HL-60/S4 (cell line): ENCODE measurements at regions not wholly inside any gene's neighbourhood (a gene's known extent, or its start where the extent isn't known, plus 50 kb on each side); places are given as distances from the start of the nearest gene placed in this dataset.
"Not testable (repeated sequence)": the region's sequence is repeated elsewhere in the genome, so short reads cannot be mapped to it uniquely, and the experiment has no call there.

Experiments
- in situ Hi-C: fragments of 300-500 bp; cut with MboI; formaldehyde crosslinking; loops from 2 replicates; pipeline ENCODE4 v1.14.3; 2022; ENCODE audit warnings: low sequenced_read_pairs

DNA sequence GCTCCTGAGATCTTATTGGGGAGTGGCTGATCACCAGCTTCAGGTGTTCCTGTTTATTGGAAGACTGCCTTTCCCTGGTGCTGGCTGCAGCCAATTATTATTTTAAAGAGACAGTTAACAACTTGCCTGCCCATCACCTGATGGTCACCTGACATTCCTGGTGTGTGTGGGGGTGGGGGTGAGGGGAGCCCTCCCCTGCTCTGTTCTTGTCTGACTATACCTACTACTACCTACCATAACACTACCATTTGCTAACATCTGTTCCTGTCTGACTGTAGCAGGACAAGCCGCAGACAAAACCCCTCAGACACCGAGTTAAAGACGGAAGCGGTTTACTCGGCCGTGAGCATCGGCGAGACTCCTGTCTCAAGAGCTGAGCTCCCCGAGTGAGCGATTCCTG is 54.9 kb upstream of the NBPF3 start:
- in situ Hi-C loops, result no loop called here

GRCh38 chr1:21384620-21385019 is 55.3 kb upstream of the NBPF3 start:
- in situ Hi-C loops, result no loop called here

DNA sequence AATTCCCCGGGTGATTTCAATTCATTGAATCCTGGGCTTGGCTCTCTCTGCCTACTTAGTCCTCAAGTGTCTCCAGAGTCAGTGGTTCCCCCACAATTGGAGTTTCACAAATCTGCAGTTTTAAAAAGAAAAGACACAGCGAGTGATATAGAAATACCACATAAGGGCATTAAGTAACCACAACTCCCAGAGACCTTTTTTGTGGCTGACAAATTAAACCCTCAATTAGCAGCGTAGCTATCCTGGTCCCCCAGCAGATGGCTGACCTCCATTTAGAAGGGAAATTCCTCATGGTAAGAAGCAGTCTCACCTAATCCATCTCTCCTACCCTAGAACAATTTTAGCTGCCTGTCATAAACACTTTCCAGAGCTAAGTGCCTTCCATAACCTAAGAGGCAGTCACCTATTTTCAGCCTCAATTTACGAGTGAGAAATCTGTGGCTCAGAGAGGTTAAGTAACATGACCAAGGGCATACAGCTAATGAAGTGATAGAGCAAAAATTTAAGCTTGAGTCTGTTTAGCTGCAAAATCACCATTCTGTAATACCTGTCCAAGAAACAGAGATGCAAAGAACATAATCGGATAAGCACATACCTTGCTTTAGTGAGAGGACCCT is 56.0 kb upstream of the NBPF3 start:
- in situ Hi-C loops, result no loop called here

GRCh38 chr1:21381354-21381753 is 58.6 kb upstream of the NBPF3 start:
- in situ Hi-C loops, result no loop called here

DNA sequence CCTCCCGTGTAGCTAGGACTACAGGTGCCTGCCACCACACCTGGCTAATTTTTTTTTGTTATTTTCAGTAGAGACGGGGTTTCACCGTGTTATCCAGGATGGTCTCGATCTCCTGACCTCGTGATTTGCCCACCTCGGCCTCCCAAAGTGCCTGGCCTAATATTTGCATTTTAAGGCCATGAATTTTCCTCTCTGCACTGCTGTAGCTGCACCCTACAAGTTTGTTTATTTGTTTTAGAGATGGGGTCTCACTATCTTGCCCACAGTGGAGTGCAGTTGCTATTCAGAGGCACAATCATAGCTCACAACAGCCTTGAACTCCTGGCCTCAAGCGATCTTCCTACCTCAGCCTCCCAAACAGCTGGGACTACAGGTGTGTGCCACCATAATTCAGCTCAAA is 59.8 kb upstream of the NBPF3 start:
- in situ Hi-C loops, result not testable (repeated sequence)

- in situ Hi-C loops, result loop anchor here (10.0 kb wide), 1 partner anchor 195 kb away; no protein-coding TSS in a partner anchor
These were observed 60.4 kb upstream of the NBPF3 start for GRCh38 chr1:21379571-21379970.

DNA sequence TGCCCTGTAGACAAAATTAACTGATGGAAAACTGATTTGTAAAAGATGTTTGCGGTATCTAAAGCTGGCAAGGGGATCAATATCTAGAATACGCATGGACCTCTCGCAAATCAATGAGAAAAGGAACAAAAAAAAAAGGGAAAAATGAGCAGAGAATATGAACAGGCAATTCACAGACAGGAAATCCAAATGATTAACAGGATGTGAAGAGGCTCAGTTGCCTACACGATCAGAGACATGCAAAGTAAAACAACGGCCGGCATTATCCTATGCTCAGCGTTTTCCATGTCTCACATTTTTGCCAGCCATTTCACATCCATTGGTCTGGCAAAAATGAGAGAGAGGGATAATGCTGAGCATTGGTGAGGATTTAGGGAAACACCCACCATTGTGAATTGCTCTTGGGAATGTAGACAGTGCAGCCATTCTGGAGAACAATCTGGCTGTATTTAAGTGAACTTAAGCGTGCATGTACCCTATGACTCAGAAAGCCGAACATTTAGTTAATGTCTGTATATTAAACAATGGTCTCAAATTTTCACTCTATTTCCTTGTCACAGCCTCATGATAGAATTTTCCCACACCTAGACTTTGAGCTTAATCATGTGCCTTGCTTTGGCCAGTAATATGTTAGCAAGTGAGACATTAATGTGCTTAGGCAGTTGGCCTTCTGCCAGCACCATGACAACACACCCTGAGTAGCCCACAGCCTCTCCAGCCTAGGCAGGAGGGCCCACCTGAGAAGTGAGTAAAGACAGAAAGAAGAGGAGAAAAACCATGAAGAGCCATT is 61.0 kb upstream of the NBPF3 start:
- in situ Hi-C loops, result loop anchor here (10.0 kb wide), 1 partner anchor 196 kb away; no protein-coding TSS in a partner anchor

GRCh38 chr1:21372383-21372782 is 67.6 kb upstream of the NBPF3 start:
- in situ Hi-C loops, result loop anchor here (10.0 kb wide), 1 partner anchor 202 kb away; no protein-coding TSS in a partner anchor

GRCh38 chr1:21369905-21370304 is 70.0 kb upstream of the NBPF3 start:
- in situ Hi-C loops, result loop anchor here (10.0 kb wide), 1 partner anchor 205 kb away; no protein-coding TSS in a partner anchor

DNA sequence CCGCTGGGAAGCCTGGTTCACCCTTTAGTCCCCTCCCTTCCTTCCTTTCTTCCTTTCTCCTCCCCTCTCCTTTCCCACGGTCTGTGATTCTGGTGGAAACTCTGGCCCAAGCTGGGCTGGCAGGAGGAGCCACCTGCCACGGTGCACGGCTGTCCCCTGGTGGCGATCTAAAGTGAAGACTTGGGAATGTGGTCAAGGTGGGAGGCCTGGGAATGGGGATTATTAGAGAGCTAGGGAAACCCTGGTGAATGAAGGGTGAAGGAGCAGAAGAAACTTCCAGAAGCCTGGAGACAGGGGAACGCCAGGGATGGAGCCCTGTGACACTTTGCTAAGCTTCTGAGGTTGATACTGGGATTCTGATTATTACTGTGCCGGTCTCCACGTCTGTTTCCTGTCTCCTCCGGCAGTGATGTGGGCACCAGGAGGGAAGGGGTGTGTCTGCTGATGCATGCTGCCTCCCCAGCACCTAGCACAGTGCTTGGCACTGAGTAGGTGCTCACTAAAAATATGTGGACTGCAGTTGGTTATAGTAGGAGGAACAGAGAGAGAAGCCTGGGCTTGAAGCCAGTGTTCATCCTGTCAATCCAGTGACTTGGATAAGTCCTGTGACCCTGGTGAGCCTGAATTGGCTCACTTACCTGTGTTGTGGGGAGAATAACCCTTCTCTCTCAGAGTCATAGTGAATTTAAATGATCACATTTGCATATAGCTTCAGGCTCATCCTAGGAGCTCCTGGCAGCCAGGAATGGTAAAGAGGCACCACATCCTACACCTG is 71.2 kb upstream of the NBPF3 start:
- in situ Hi-C loops, result no loop called here

GRCh38 chr1:21367973-21368514 is 71.9 kb upstream of the NBPF3 start:
- in situ Hi-C loops, result not testable (repeated sequence)

DNA sequence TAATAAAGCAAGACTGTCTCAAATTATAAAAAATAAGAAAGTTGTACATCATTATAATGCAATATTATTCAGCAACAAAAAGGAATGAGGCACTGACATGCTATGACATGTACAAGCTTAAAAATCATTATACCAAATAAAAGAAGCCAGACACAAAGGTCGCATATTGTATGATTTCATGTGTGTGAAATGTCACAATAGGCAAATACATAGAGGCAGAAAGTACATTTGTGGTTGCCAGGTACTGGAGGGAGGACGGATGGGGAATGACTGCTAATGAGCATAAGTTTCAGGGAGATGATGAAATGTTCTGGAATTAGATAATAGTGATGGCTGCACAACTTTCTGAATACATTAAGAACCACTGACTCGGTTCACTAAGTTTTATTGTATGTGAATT is 73.6 kb upstream of the NBPF3 start:
- in situ Hi-C loops, result no loop called here

DNA sequence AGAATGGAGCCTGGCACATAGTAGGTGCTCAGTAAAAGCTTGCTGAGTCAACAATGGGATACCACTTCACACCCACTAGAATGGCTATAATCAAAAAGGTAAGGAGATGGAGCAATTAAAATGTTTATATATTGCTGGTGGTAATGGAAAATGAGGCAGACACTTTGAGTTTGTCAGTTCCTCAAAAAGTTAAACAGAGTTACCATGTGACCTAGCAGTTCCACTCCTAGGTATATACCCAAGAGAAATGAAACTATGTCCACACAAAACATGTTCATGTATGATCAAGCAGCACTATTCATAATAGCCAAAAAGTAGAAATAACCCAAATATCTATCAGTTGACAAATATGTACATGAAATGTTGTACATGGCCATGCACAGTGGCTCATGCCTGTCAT is 74.8 kb upstream of the ECE1 start:
- in situ Hi-C loops, result no loop called here

GRCh38 chr1:21362096-21362495 is 71.8 kb upstream of the ECE1 start:
- in situ Hi-C loops, result no loop called here

GRCh38 chr1:21361506-21361905 is 71.2 kb upstream of the ECE1 start:
- in situ Hi-C loops, result no loop called here

- in situ Hi-C loops, result no loop called here
These were observed 66.9 kb upstream of the ECE1 start for GRCh38 chr1:21357161-21357560.

GRCh38 chr1:21355956-21356355 is 65.7 kb upstream of the ECE1 start:
- in situ Hi-C loops, result no loop called here

- in situ Hi-C loops, result no loop called here
These were observed 62.3 kb upstream of the ECE1 start for GRCh38 chr1:21352586-21352985.

DNA sequence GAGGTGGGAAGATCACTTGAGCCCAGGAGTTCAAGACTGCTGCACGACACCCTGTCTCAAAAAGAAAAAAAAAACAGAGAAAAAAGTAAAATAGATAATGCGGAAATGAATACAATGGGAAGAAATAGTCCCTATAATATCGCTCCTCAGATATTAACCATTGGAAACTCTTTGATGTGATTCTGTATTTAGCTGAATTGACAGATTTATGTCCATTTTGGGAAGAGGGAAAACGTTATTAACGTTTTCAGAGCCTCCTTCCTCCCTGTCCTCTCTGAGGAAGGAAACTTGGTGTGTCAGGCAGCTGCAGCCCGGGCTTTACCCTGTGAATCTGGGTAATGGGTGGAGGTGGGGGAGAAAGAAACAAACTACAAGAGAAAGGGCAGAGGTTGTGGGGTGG is 61.6 kb upstream of the ECE1 start:
- in situ Hi-C loops, result no loop called here

GRCh38 chr1:21350202-21350885 is 60.1 kb upstream of the ECE1 start:
- in situ Hi-C loops, result no loop called here

DNA sequence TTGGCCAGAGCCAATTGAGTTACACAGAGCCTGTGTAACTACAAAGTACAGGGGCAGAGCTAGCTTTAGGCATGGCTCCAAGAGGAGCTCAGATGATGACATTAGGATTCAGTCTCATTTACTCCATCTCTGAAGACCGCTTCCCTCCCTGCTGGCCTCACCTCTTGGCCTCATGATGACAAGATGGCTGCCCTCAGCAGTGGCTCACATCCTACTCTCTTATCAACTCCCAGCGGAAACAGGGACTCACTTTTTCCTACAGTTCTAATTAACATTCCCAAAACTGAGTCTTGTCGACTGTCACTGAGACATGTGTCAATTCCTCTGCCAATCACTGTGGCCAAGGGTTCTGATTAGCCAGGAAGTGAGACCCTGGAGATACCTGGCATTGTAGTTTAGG is 59.4 kb upstream of the ECE1 start:
- in situ Hi-C loops, result no loop called here
